KOPT-K1 (cell line): ENCODE measurements at regions not wholly inside any gene's neighbourhood (a gene's known extent, or its start where the extent isn't known, plus 50 kb on each side); places are given as distances from the start of the nearest gene placed in this dataset.
"Not testable (repeated sequence)": the region's sequence is repeated elsewhere in the genome, so short reads cannot be mapped to it uniquely, and the experiment has no call there.

ENCODE experiments used
- H3K27ac ChIP-seq: fragments of 200-600 bp; sonication (generic); 2 replicates; pipeline ENCODE4 v1.5.1; 2016; ENCODE audit warnings: antibody characterized with exemption, mild to moderate bottlenecking, low read depth, low read length; ENCODE audit not compliant: poor library complexity, severe bottlenecking
- H3K36me3 ChIP-seq: fragments of 200-600 bp; sonication (generic); 2 replicates; pipeline ENCODE4 v1.5.1; 2017; ENCODE audit warnings: antibody characterized with exemption, mild to moderate bottlenecking, low read length, moderate library complexity; ENCODE audit not compliant: insufficient read depth
- H3K9me3 ChIP-seq: fragments of 200-600 bp; sonication (generic); 2 replicates; pipeline ENCODE4 v1.5.1; 2017; ENCODE audit warnings: antibody characterized with exemption, low read length, mild to moderate bottlenecking; ENCODE audit not compliant: insufficient read depth, poor library complexity, severe bottlenecking

DNA sequence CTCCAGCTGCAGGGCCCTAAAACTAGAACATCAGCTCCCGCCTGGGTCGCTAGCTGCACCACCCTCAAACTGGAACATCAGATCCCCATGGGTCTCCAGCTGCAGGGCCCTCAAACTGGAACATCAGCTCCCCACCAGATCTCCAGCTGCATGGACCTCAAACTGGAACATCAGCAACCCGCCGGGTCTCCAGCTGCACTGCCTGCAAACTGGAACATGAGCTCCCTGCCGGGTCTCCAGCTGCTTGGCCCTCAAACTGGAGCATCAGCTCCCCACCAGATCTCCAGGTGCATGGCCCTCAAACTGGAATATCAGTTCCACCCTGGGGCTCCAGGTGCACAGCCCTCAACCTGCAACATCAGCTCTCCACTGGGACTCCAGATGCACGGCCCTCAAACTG is 82.7 kb downstream of the TFRC start:
- not testable (repeated sequence) for H3K36me3 ChIP-seq, H3K9me3 ChIP-seq, H3K27ac ChIP-seq

GRCh38 chr3:195996314-195996713 is 85.6 kb downstream of the TFRC start:
- not testable (repeated sequence) for H3K27ac ChIP-seq, H3K36me3 ChIP-seq, H3K9me3 ChIP-seq

DNA sequence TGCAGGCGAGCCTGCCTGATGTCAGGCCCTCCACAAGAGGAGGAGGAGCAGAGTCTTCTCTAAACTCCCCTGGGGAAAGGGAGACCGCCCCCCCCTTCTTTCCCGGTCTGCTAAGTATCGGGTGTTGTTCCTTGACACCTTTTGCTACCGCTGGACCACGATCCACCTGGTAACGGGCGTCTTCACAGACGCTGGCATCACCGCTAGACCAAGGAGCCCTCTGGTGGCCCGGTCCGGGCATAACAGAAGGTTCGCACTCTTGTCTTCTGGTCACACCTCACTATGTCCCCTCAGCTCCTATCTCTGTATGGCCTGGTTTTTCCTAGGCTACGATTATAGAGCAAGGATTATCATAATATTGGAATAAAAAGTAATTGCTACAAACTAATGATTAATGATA is 86.0 kb upstream of the TNK2 start:
- not testable (repeated sequence) for H3K27ac ChIP-seq, H3K9me3 ChIP-seq, H3K36me3 ChIP-seq

- H3K27ac ChIP-seq, H3K36me3 ChIP-seq, H3K9me3 ChIP-seq: not testable (repeated sequence)
Observed at GRCh38 chr3:195993671-195994070, 85.3 kb upstream of the TNK2 start.

DNA sequence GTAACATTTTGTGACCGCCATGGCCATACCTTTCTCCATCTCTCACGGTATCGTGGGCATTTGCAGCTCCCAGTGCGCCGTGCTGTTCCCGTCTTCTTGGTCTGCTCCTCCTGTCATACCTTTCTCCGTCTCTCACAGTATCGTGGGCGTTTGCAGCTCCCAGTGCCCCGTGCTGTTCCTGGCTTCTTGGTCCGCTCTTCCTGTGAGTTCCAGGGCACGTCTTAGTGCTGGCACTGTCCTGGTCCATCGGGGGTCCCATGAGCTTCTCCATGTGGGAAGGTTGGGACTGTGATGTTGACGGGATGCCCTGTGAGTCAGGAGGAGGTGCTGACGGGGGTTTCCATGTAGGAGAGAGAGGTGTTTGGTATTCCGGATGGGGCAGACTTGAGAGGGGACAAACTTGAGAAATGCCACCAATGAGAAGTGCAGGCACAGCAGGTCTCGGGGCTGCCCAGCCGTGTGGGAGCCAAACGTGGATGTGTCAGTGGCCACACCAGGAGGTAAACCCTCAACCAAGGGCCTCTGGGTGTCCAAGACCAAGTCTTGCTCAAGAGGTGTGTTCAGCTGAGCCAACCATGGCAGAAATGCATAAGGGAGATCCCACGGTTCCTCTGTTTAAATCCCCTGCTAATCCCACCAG is 84.7 kb upstream of the TNK2 start:
- H3K36me3 ChIP-seq, H3K9me3 ChIP-seq, H3K27ac ChIP-seq: not testable (repeated sequence)

GRCh38 chr3:195991986-195992385 is 83.6 kb upstream of the TNK2 start:
- H3K27ac ChIP-seq, H3K36me3 ChIP-seq, H3K9me3 ChIP-seq: not testable (repeated sequence)

- not testable (repeated sequence) for H3K36me3 ChIP-seq, H3K27ac ChIP-seq, H3K9me3 ChIP-seq
Observed at GRCh38 chr3:195991243-195991642, 82.9 kb upstream of the TNK2 start.

DNA sequence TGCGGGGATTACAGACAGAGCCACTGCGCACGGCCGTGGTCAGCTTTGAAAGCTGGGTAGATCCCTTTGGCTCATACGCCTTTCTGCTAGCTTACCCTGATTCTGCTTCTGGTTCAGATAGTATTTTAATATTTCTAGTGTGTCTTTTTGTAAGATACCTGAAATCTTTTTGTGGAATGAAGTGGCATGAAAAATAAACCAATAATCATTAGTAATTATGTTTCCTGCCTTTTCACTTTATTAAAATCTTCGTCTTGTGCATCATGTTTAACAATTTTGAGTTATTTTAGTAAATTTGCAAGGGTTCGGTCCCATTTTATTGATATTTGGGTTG is 82.5 kb upstream of the TNK2 start:
- H3K9me3 ChIP-seq, H3K36me3 ChIP-seq: not testable (repeated sequence)
- H3K27ac ChIP-seq = peak overlapping the region; percentile 67

GRCh38 chr3:195989921-195990840 is 81.8 kb upstream of the TNK2 start:
- H3K36me3 ChIP-seq, H3K9me3 ChIP-seq: not testable (repeated sequence)
- peak overlapping the region; percentile 67 for H3K27ac ChIP-seq

- peak overlapping the region; percentile 42 for H3K27ac ChIP-seq
- not testable (repeated sequence) for H3K9me3 ChIP-seq
Observed at GRCh38 chr3:195989197-195989920, 81.0 kb upstream of the TNK2 start.

DNA sequence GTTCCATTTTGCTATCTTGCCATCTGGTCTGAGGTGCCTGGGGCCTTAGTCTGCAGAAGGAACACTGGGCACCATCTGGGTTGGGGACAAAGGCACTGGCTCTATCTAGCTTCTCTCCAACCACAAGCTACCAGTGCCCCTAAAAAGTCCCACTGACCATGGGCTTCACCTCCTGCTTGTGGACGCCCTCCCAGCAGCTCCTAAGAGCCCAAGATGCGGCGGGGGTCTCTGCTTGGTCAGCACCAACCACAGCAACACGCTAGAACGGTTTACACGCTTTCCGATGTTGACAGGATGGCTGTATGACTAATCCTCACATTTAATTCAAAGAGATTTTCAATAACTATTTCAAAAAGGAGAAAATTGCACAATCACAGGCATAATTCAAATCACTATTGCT is 80.4 kb upstream of the TNK2 start:
- not testable (repeated sequence) for H3K9me3 ChIP-seq, H3K27ac ChIP-seq

More at GRCh38 chr3:195989197-195989920, 81.0 kb upstream of the TNK2 start:
- not testable (repeated sequence) for H3K36me3 ChIP-seq

DNA sequence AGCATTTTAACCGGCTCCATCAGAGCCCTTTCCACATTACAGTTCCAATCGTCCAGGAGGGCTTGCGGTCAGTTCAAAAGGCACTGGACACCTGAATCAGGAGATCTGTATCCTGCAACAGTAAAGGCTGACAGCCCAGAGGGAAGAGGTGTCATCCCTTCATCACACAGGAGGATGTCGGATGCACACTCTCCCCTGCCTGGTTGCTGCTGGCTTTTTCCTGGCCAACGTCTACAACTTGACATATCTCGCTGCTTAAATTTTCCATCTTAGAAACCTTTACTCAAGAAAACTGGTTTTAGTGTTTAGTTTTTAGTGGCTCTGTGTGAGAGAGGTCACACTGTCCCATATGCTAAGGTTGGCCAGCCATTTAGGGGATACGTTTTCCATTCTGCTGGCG is 78.7 kb upstream of the TNK2 start:
- peaks cover 22% of the 10 kb centered on the region for H3K36me3 ChIP-seq
- H3K27ac ChIP-seq, H3K9me3 ChIP-seq: not testable (repeated sequence)

More for the DNA sequence above, 80.4 kb upstream of the TNK2 start:
- H3K36me3 ChIP-seq = peaks cover 11% of the 10 kb centered on the region

- not testable (repeated sequence) for H3K27ac ChIP-seq, H3K9me3 ChIP-seq
- peaks cover 26% of the 10 kb centered on the region for H3K36me3 ChIP-seq
Observed at GRCh38 chr3:195986576-195986975, 78.2 kb upstream of the TNK2 start.

- H3K27ac ChIP-seq, H3K9me3 ChIP-seq: not testable (repeated sequence)
- H3K36me3 ChIP-seq = peaks cover 26% of the 10 kb centered on the region
Observed at GRCh38 chr3:195985348-195985920, 77.1 kb upstream of the TNK2 start.

- not testable (repeated sequence) for H3K27ac ChIP-seq, H3K9me3 ChIP-seq
- peaks cover 30% of the 10 kb centered on the region for H3K36me3 ChIP-seq
Observed at GRCh38 chr3:195984392-195985030, 76.2 kb upstream of the TNK2 start.
